Left cardiac atrium (tissue), 4 donors: ENCODE measurements at regions not wholly inside any gene's neighbourhood (a gene's known extent, or its start where the extent isn't known, plus 50 kb on each side); places are given as distances from the start of the nearest gene placed in this dataset.
"Not testable (repeated sequence)": the region's sequence is repeated elsewhere in the genome, so short reads cannot be mapped to it uniquely, and the experiment has no call there.

Experiments
- ATAC-seq, 2 donors: fragments of 200-7000 bp; cut with Tn5 transposase; one replicate each; pipeline ENCODE4 v1.9.1; 2020; ENCODE audit warnings: mild to moderate bottlenecking in 2 of 2, moderate library complexity in 2 of 2
- DNase-seq: peaks from one replicate; pipeline ENCODE4 v3.0.0-alpha.2; 2020
- intact Hi-C, 2 donors: fragments of 100-400 bp; cut with DNase I; formaldehyde crosslinking; loops; one replicate each; pipeline versions ENCODE4 v1.14.1 to v1.15.1; 2022 to 2023
- donor health status: DM: no; HTN: yes; CAD: no.
- donor health status: DM: no; HTN: yes; CAD: no; lungs with severe emphysema.
- donor health status: DM: yes; HTN: yes; CAD: no.
- donor health status: Dilated cardiomyopathy.

DNA sequence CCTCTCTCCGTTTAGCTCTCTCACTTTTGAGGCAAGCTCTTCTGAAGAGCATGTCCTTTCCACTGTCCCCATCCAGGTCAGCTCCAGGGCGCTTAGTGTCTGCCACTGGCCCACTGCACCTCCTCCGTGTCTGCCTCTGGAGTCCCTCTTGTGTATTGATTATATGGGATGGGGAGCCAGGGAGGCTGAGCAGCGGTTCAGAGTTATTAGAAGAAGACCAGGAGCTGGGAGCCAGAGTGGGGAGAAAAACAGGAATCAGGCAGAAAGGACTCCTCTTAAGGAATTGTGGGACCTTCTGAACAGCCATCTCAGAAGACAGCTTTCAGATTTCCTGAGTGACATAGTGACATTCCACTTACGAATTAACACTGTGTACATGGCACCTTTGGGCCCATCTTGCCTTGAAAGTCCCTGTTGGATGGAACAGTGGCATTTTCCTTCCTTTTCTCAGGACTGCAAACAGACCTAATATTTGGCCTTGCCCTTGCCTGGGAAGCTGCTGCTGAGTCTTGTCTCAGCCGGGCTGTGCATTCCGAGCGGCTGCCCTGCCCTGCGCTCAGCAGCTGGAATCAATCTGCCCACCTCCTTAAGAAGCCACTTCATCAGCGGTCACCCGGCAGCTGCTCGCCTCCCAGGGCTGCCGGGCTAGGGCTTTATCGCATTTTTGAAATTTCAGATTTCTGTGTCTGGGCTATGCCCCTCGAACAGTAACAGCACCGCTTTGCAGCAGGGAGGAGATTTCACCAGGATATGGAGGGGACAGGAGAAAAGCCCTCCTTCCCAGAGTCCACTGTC is 81.1 kb upstream of the PRKG1 start:
- DNase-seq (peak; percentile 49), ATAC-seq (peak in 1 of 2 donors; percentile 51)
- intact Hi-C loops = no loop called here

DNA sequence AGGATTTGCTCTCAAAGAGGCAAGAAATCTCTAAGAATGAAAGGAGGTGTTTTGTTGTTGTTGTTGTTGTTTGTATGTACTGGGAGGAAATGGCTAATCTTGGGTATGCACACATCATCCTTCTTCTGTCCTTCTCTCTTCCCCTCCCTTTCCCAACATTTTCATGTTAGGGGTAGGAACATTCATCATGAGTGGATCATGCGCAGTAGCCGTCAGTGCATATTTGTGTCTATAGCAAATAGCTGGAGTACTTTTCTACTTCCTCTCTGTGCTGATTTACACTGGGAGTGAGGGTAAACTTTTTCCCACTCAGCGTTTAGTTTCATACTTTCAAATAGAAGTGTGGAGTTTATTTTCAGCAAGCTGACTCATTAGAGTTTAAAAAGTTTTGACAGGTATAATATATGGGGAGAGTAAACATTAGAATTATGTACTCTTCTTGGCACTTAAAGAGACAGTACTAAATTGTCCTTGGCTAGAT is 80.5 kb upstream of the PRKG1 start:
- DNase-seq = no peak
- intact Hi-C loops = no loop called here
- peak; percentile 21 to 32 for ATAC-seq

DNA sequence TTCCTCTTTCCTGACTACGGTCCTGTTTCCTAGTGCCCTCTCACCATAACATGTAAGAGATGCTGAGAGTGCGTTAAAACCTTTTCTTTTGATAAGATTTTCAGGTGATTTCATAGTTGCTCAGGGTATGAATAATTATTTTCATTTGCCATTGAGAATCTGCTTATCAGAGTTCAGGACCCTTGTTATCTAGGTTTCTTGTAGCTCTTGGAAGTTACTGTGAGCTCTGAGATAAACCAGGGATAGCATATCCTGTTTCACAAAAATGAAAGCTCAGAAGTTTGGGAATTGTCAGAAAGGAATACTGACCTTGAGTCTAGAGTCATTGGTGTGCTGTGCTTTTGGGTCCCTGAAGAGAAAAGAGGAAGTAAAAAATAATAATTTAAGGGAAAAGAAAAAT is 76.8 kb upstream of the PRKG1 start:
- intact Hi-C loops = no loop called here
- ATAC-seq (no peak), DNase-seq (no peak)

DNA sequence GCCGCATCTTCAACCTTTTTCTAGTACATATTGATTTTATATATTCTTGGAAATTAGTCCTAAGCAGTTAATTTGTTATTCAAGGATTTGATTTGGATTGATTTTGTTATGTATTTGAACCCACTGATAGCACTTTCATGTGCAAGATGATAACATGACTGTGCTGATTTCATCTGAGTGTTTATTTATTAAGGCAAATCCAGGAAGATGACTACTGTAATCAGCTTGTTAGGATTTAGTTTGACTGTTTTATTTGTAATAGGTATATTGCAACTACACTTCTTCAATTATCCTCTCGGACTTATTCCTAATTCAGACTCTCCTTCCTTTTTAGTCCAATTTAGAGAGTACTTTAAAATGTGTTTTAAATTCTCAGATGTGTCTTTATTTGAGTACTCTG is 75.1 kb upstream of the PRKG1 start:
- intact Hi-C loops = no loop called here
- DNase-seq (no peak), ATAC-seq (no peak)

DNA sequence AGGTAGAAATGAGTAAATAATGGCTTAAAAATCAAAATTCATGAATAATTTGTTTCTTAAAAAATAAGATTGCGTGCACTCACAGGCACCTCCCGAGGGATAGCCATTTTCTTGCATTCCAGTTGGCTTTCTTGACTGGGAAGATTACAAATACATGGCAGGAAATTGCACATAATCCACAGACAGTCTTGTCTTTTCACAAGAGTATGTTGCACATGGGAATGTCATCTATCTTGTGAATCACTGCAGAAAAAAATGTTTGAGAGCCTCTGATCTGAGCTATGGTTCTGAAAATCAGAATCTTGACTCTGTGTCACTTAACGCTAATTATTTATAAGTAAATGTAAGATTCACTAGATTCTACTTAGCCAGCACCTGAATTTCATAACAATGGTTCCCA is 74.1 kb upstream of the PRKG1 start:
- no peak for DNase-seq
- peak in 1 of 2 donors; percentile 28 for ATAC-seq
- intact Hi-C loops = loop anchor here in 1 of 2 donors (5.0 to 10.0 kb wide), 2 partner anchors 975 to 1212 kb away; no protein-coding TSS in a partner anchor

DNA sequence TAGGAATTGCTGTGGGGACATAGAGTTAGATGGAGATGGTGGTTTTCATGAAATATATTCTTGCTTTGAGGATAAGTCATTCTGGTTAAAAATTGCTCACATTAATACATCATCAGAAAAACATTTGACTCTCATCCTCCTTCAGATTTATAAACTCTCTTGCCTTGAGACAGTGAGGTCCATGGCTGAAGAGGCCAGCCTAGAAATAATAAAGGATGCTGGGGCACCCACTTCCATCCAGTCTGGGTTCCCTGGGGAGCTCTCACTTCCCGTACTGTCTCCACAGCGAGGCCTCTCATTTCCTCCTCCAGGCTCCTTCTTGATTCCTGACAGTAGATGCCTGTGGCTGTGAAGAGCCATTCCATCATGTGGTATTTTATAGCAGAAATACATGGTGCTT is 73.3 kb upstream of the PRKG1 start:
- ATAC-seq (peak in 1 of 2 donors; percentile 33), DNase-seq (no peak)
- intact Hi-C loops = loop anchor here in 1 of 2 donors (5.0 to 10.0 kb wide), 2 partner anchors 974 to 1211 kb away; no protein-coding TSS in a partner anchor

DNA sequence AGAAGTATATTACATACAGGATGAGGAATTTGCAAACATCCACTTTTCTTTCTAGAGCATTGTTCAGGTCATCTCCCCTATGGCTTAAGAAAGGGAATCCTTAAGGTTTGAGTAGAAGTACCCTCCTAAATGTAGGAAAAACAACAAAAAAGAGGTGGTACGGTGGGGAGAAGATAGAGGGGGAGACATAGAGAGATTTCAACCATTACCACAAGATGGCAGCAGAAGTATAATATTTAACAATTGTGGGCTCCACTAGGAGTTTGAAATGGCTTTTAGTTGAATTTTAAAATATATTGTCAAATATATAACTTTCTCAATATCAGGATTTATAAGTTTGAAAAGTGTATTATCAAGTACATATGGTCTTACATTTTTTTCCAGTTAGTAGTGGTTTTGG is 72.7 kb upstream of the PRKG1 start:
- peak; percentile 50 to 60 for ATAC-seq
- no peak for DNase-seq
- intact Hi-C loops = loop anchor here in 1 of 2 donors (5.0 to 10.0 kb wide), 2 partner anchors 973 to 1211 kb away; no protein-coding TSS in a partner anchor

DNA sequence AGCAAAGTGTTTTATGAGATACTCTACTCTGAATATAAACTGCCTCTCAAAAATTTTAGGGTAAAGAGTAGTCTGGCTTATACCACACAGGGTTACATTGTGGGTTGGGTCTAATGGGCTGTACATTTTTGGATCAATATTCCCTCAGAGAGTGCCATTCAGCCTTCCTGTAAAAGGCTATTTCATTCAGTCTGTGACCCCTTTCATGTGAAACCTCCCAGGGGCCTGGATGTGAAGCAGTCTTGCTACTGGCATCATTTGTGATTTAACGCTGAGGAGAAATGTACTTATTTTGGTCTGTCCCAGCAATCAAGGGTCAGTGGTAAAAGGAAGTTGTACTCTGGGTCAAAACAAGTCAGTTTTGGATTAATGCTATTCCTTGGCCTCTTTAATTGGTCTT is 71.8 kb upstream of the PRKG1 start:
- no peak for DNase-seq
- ATAC-seq = no peak
- intact Hi-C loops = loop anchor here in 1 of 2 donors (5.0 to 10.0 kb wide), 2 partner anchors 972 to 1210 kb away; no protein-coding TSS in a partner anchor

DNA sequence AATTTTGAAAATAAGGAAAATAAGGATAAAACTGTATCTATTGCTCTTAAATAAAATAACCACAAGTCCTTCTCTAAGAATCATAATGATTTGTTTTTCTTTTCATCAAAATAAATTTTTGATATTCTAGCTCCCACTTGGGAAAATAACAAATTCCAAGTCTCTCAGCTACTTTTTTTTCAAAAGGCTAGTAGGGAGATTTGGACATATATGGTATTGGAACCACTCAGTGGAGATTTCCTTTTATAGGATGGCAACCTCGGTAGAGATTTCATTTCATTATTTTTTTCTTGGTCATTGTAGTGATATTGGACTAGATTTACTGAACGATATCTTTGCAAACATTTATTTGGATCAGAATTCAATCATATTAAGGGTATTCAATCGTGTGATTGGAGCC is 69.5 kb upstream of the PRKG1 start:
- ATAC-seq = no peak
- intact Hi-C loops = loop anchor here in 1 of 2 donors (5.0 to 10.0 kb wide), 2 partner anchors 970 to 1208 kb away; no protein-coding TSS in a partner anchor
- DNase-seq = no peak

DNA sequence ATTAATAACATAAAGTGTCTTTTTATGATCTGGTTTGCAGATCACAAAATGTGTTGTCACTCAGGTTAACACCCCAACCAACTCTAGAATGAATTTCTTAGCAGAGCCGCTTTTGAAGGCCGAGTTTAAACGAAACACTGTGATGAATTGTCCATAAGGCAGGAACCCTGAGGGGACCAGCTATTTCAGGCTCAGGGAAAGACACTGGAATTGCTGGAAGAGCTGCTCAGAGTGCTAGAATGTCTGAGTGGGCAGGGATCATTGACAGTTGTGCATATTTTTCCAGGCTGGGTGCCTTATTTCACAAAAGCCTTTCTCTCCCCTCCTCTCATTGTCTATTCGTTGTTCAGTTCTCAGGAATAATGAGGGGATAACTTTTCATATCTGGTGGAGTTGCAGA is 68.7 kb upstream of the PRKG1 start:
- no peak for DNase-seq
- no peak for ATAC-seq
- intact Hi-C loops = loop anchor here in 1 of 2 donors (10.0 kb wide), 1 partner anchor 969 kb away; no protein-coding TSS in a partner anchor

DNA sequence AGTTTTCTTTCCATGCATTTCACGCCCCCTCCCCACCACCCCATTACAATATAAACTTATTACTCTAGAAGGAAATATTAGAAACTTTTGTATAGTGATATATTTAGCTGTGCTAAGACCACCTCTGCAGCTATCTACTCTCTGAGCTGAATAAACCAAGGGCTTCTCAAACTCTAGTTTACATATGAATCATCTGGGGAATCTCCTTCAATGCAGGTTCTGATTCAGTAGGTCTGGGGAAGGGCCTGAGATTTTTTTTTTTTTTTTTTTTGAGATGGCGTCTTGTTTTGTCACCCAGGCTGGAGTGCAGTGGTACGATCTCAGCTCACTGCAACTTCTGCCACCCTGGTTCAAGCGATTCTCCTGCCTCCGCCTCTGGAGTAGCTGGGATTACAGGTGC is 67.6 kb upstream of the PRKG1 start:
- DNase-seq = no peak
- intact Hi-C loops = loop anchor here in 1 of 2 donors (10.0 kb wide), 1 partner anchor 968 kb away; no protein-coding TSS in a partner anchor
- ATAC-seq = no peak

DNA sequence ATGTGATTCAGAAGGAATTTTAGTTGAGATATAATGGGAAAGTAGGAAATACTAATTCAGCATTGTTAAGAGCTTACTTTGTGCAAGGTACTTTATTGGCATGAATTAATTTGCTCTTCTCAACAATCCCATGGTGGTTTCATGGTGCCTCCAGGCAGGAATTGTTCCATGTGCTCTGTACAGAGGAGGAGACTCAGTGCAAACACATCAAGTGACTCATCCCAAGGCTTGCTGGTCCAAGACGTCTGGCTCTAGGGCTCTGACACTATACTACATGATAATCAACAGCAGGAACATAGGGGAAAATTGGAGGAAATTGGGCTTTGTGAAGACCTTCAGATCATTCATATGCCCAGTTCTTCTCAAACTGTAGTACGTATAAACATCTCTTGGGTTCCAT is 66.5 kb upstream of the PRKG1 start:
- ATAC-seq (peak in 1 of 2 donors; percentile 82), DNase-seq (no peak)
- intact Hi-C loops = loop anchor here in 1 of 2 donors (10.0 kb wide), 1 partner anchor 967 kb away; no protein-coding TSS in a partner anchor

DNA sequence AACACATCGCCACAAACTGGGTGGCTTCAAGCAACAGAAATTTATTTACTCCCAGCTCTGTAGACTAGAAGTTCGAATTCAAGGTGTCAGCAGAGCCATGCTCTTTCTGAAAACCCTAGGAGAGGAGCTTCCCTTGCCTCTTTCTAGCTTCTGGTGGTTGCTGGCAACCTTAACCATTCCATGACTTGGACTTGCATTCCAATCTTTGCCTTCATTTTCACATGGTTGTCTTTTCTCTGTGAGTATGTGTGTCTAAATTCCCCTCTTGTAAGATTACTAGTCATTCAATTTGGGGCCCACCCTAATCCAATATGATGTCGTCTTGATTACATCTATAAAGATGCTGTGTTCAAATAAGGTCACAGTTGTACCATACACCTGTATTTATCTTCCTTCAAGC is 65.9 kb upstream of the PRKG1 start:
- DNase-seq = no peak
- intact Hi-C loops = loop anchor here in 1 of 2 donors (10.0 kb wide), 1 partner anchor 966 kb away; no protein-coding TSS in a partner anchor
- ATAC-seq = no peak

DNA sequence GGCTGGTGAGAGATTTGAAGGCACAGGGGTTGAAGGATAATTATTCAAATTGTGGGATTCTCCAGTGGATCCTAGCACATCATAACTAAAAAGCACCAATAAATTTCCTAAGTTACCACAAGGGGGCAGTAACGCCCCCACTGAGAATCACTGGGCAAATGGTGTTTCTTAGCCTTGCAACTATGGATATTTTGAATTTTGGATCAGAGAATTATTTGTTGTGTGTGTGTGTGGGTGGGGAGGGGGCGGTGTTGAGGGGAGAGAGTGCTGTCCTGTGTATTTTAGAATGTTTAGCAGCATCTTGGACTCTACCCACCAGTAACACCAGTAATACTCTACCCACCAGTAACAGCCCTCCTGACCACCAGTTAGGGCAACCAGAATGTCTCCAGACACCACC is 63.3 kb upstream of the PRKG1 start:
- DNase-seq (no peak), ATAC-seq (peak in 1 of 2 donors; percentile 8)
- intact Hi-C loops = no loop called here

DNA sequence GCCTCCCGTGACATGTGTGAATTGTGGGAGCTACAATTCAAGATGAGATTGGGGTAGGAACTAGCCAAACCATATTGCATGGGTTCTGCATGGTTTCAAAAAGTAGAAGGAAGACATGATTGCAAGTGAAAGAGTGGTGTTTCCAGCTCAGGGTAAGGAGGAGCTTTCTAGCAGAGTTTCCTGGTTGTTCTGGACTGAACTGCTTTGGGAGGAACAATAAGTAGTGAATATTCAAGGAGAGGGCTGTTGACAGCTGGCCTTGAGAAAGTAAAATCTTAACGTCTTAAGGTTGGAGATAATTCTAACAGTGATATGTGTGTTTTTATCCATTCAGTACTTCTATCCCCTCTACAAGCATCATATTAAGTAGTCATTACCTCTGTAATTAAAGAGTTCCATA is 62.2 kb upstream of the PRKG1 start:
- intact Hi-C loops = no loop called here
- ATAC-seq (no peak), DNase-seq (no peak)

DNA sequence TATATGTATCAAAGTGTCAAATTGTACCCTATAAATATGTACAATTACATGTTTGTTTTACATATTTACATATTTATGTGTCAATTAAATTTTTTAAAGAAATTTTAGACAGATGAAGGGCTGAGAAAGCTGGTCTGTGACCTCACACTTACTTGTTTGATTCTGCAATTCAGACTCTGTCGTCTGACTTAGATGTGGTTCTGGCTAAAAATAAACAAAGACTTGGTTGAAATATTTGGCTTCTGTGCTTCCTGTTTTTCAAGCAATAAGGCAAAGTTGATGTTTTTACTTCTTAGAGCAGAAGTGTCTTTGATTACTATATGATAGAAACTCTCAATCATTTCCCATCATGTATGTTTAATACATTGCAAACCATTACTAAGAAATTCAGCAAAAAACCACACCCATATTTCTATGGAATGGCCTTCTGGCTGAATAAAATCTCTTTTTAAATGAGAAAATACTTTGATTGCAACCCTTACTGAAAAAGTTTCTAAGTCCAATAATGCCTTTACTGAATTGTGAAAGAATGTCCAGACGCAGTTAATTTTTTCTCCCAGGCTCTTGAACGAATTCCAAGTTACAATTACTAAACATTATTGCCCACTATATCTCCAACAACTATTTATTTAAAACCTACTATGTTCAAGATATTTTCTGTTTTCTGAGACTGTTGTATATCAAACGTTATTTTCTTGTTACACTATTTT is 59.5 kb upstream of the PRKG1 start:
- ATAC-seq (no peak), DNase-seq (no peak)
- intact Hi-C loops = no loop called here

DNA sequence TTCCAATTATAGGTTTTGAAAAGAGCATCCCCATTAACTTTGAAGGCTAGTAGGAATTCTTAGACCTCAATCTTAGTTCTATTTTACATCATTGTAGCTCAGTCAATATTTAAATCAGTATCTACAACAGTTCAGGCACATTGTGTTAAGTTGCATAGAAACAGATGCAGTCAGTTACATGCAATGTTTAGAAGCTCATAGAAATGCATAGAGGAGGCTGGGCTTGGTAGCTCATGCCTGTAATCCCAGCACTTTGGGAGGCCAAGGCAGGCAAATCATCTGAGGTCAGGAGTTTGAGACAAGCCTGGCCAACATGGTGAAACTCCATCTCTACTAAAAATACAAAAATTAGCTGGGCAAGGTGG is 58.9 kb upstream of the PRKG1 start:
- intact Hi-C loops, ATAC-seq, DNase-seq: not testable (repeated sequence)

DNA sequence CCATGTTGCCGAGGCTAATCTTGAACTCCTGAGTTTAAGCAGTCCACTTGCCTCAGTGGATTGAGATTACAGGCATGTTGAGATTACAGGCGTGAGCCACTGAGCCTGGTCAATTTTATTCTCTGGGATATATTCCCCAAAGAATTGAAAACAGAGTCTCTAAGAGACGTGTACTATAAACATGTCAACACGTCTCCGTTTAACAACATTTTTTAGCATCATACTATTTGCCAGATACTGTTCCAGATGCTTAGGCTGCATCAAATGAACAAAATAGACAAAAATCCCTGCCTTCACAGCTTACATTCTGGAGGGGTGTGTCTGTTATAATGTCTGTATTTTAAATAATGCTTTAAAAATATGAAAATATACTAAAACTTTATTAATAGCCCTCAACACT is 54.1 kb upstream of the PRKG1 start:
- ATAC-seq = no peak
- DNase-seq = no peak
- intact Hi-C loops = no loop called here

DNA sequence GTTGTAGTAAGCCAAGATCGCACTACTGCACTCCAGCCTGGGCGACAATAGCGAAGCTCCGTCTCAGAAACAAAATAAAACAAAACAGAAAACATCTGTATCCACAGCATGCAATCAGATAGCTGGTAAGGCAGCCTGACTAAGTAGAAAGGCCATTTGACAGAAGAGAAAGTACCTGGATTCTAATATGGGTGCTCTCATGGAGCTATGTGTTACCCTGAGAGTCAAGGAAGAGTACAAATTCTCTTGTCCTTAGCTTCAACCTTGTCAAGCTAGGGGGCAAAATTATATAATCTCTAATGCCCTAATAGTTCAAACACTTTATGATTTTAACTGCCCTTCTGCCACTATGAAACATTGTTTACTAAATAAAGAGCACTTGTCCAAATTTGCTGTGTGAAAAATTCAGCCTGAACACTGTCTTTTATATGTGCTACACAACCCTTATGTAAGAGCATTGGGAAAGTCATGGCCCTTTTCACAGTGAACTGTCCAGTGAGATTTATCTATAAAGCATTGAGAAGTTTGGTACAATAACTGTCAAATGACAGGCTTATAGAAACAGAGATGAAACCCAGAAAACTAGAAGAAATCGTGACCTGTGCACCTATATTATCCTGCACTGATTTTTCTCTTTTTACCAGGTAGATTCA is 51.2 kb upstream of the PRKG1 start:
- intact Hi-C loops = no loop called here
- ATAC-seq = no peak
- no peak for DNase-seq
